PFSK-1 (cell line): ENCODE measurements at regions not wholly inside any gene's neighbourhood (a gene's known extent, or its start where the extent isn't known, plus 50 kb on each side); places are given as distances from the start of the nearest gene placed in this dataset.

Source experiments
- FOXP2 ChIP-seq: optimal IDR thresholded peaks from 2 replicates; pipeline ENCODE3; 2011; ENCODE audit warnings: borderline replicate concordance, control low read depth, inconsistent platforms; ENCODE audit not compliant: insufficient read depth; ENCODE audit errors: extremely low read length, extremely low read depth
- POLR2AphosphoS5 ChIP-seq: IDR thresholded peaks from 2 replicates; pipeline ENCODE4 v1.6.1; 2012; ENCODE audit warnings: low read depth, mild to moderate bottlenecking, control low read depth, low read length, moderate library complexity
- REST ChIP-seq, 2 experiments: IDR thresholded peaks; 2 replicates each; pipeline versions ENCODE4 v1.6.1 to v1.8.0; 2011 to 2012; ENCODE audit warnings: low read depth in 2 of 2, low read length in 2 of 2, control low read depth in 1 of 2, inconsistent platforms in 1 of 2, mild to moderate bottlenecking in 1 of 2, moderate library complexity in 1 of 2; ENCODE audit not compliant: insufficient read depth in 1 of 2
- SIN3A ChIP-seq: IDR thresholded peaks from 2 replicates; pipeline ENCODE4 v1.6.1; 2012; ENCODE audit warnings: mild to moderate bottlenecking, low read length, moderate library complexity, borderline replicate concordance; ENCODE audit not compliant: insufficient read depth
- TAF1 ChIP-seq: IDR thresholded peaks from 2 replicates; pipeline ENCODE4 v1.6.1; 2012; ENCODE audit warnings: low read length, control low read depth, borderline replicate concordance; ENCODE audit not compliant: insufficient read depth

- TF ChIP-seq FOXP2: no peak
These were observed 501.7 kb downstream of the ARHGEF28 start for GRCh38 chr5:74127381-74128320.

GRCh38 chr5:74126294-74126693, 500.3 kb downstream of the ARHGEF28 start:
- TF ChIP-seq REST (IDR thresholded peaks at IDR 0.05; ENCODE audit: insufficient read depth in 1 of 2, low read depth in 2 of 2, low read length in 2 of 2): no peak

GRCh38 chr5:74124826-74125225, 498.8 kb downstream of the ARHGEF28 start:
- no peak for TF ChIP-seq TAF1
- TF ChIP-seq POLR2AphosphoS5: no peak
- no peak for TF ChIP-seq FOXP2
- TF ChIP-seq SIN3A: no peak
- TF ChIP-seq REST (IDR thresholded peaks at IDR 0.05; ENCODE audit: insufficient read depth in 1 of 2, low read depth in 2 of 2, low read length in 2 of 2): no peak

GRCh38 chr5:74123929-74124328, 497.9 kb downstream of the ARHGEF28 start:
- TF ChIP-seq TAF1 (no peak), FOXP2 (no peak), REST (IDR thresholded peaks at IDR 0.05; ENCODE audit: insufficient read depth in 1 of 2, low read depth in 2 of 2, low read length in 2 of 2) (no peak), SIN3A (no peak), POLR2AphosphoS5 (no peak)

- TF ChIP-seq REST (IDR thresholded peaks at IDR 0.05; ENCODE audit: insufficient read depth in 1 of 2, low read depth in 2 of 2, low read length in 2 of 2) (no peak), TAF1 (no peak), SIN3A (no peak), POLR2AphosphoS5 (no peak), FOXP2 (no peak)
These were observed 497.1 kb downstream of the ARHGEF28 start for GRCh38 chr5:74122979-74123590.
